ENCODE measurements at regions not wholly inside any gene's neighbourhood (a gene's known extent, or its start where the extent isn't known, plus 50 kb on each side); places are given as distances from the start of the nearest gene placed in this dataset.
A peak's percentile ranks its signal among the peaks of the same experiment; 100 is the strongest.

- no peak overlapping the region for H2AFZ ChIP-seq (replicated peaks; ENCODE audit: low read length, poor library complexity)
- no peak for TF ChIP-seq FOS (IDR thresholded peaks at IDR 0.05; ENCODE audit: low read depth, low read length)
- TF ChIP-seq BHLHE40 (IDR thresholded peaks at IDR 0.05; ENCODE audit: low read depth, low read length), result no peak
- TF ChIP-seq RCOR1 (IDR thresholded peaks at IDR 0.05; ENCODE audit: insufficient replicate concordance, low read length), result no peak
- TF ChIP-seq CEBPB (IDR thresholded peaks at IDR 0.05; ENCODE audit: low read depth, low read length), result peak; percentile 59
- no peak for TF ChIP-seq SMC3 (IDR thresholded peaks at IDR 0.05; ENCODE audit: low read depth, low read length)
- no peak for TF ChIP-seq USF2 (IDR thresholded peaks at IDR 0.05; ENCODE audit: low read depth, low read length)
- H3K9ac ChIP-seq (ENCODE audit: low read depth, low read length), result no peak overlapping the region
- no peaks in the 10 kb centered on the region for H3K9me1 ChIP-seq (ENCODE audit: insufficient read depth, low read length)
- in situ Hi-C loops (cut with MboI; ENCODE audit: low sequenced_read_pairs) (no loop called here), dilution Hi-C loops (cut with HindIII; ENCODE audit: low sequenced_read_pairs, unreplicated experiment) (no loop called here), intact Hi-C loops (cut with micrococcal nuclease) (no loop called here)
- no peak for DNase-seq
- no peaks in the 10 kb centered on the region for H4K20me1 ChIP-seq (ENCODE audit: insufficient read depth, low read length)
- H3K36me3 ChIP-seq (ENCODE audit: control insufficient read depth, insufficient read depth, low read length), result no peaks in the 10 kb centered on the region
- H4K8ac ChIP-seq (ENCODE audit: low read depth in 2 of 2, low read length in 2 of 2), result no peak overlapping the region
- POLR2A ChIA-PET (ENCODE audit: unreplicated experiment), result no interaction called here
- H4K91ac ChIP-seq (ENCODE audit: insufficient read depth, low read depth, low read length), result no peak overlapping the region
- no peaks in the 10 kb centered on the region for H3K4me1 ChIP-seq (ENCODE audit: control insufficient read depth, insufficient read depth, low read length)
- H3K4ac ChIP-seq (ENCODE audit: low read depth, low read length), result no peak overlapping the region
- H3K4me2 ChIP-seq (ENCODE audit: low read depth, low read length), result no peak overlapping the region
- ATAC-seq (ENCODE audit: low read depth), result no peak
- H2AK9ac ChIP-seq (replicated peaks; ENCODE audit: low read depth, low read length, poor library complexity), result no peak overlapping the region
- no peak overlapping the region for H4K5ac ChIP-seq (ENCODE audit: low read depth, low read length)
- H3K18ac ChIP-seq (ENCODE audit: low read depth, low read length), result no peak overlapping the region
- BruUV-seq (replicated peaks), result no TSS peak
- 0 out of 2 replicates have a peak, but pooled peaks cover 2% of the 10 kb centered on the region for H3K9me3 ChIP-seq (ENCODE audit: control insufficient read depth, insufficient read depth, low read length)
- H3K27me3 ChIP-seq (ENCODE audit: control insufficient read depth, insufficient read depth, low read length), result no peaks in the 10 kb centered on the region
- H3K14ac ChIP-seq (replicated peaks; ENCODE audit: low read depth, low read length), result no peak overlapping the region
- no peak overlapping the region for H3K56ac ChIP-seq (ENCODE audit: extremely low read depth, insufficient read depth, low read length)
- no peak overlapping the region for H2BK5ac ChIP-seq (ENCODE audit: low read depth, low read length, poor library complexity, severe bottlenecking)
- H3K27ac ChIP-seq (ENCODE audit: insufficient read depth, low read length), result no peak overlapping the region
- H2BK120ac ChIP-seq (ENCODE audit: low read depth, low read length), result no peak overlapping the region
- H3K79me1 ChIP-seq (ENCODE audit: low read depth in 1 of 2, low read length in 2 of 2), result no peaks in the 10 kb centered on the region
- no peak overlapping the region for H2AK5ac ChIP-seq (ENCODE audit: low read depth, low read length)
- no peak overlapping the region for H3K4me3 ChIP-seq (ENCODE audit: insufficient read depth, low read depth, low read length)
- H3K23ac ChIP-seq (ENCODE audit: low read depth, low read length), result no peak overlapping the region
- no CpG with 5 or more reads among the region's 2 CpGs for WGBS, 2 experiments (ENCODE audit: extremely low coverage in 2 of 2, insufficient read length in 1 of 2)
- no peak overlapping the region for H2BK20ac ChIP-seq (ENCODE audit: low read depth, low read length)
- CTCF ChIA-PET, result no interaction called here
- H2BK15ac ChIP-seq (ENCODE audit: low read depth, low read length), result no peak overlapping the region
These were observed 342.7 kb upstream of the CWC22 start for GRCh38 chr2:180349809-180350208.
